Ecto neural progenitor cell (in vitro differentiated cells): ENCODE measurements at regions not wholly inside any gene's neighbourhood (a gene's known extent, or its start where the extent isn't known, plus 50 kb on each side); places are given as distances from the start of the nearest gene placed in this dataset.
A peak's percentile ranks its signal among the peaks of the same experiment; 100 is the strongest.

Experiments used
- DNase-seq: peaks from one replicate; pipeline ENCODE4 v3.0.0-alpha.2; 2018; ENCODE audit warnings: low spot score

- DNase-seq, result no peak
Measured at GRCh38 chr3:62981962-62982361, 106.7 kb upstream of the CADPS start.

GRCh38 chr3:62982795-62983455 lies 107.7 kb upstream of the CADPS start:
- no peak for DNase-seq

GRCh38 chr3:62986061-62986460 lies 110.8 kb upstream of the CADPS start:
- no peak for DNase-seq

GRCh38 chr3:62987721-62988120 lies 112.5 kb upstream of the CADPS start:
- no peak for DNase-seq

GRCh38 chr3:62990704-62991413 lies 115.6 kb upstream of the CADPS start:
- DNase-seq, result no peak

- DNase-seq, result no peak
Measured at GRCh38 chr3:62992520-62992919, 117.3 kb upstream of the CADPS start.

- DNase-seq, result no peak
Measured at GRCh38 chr3:62995119-62995518, 119.9 kb upstream of the CADPS start.

- no peak for DNase-seq
Measured at GRCh38 chr3:62995530-62995929, 120.3 kb upstream of the CADPS start.

- DNase-seq, result no peak
Measured at GRCh38 chr3:62997369-62997768, 122.2 kb upstream of the CADPS start.

GRCh38 chr3:62999158-62999557 lies 123.9 kb upstream of the CADPS start:
- DNase-seq, result no peak

GRCh38 chr3:62999791-63000190 lies 124.6 kb upstream of the CADPS start:
- DNase-seq, result no peak

GRCh38 chr3:63004448-63004847 lies 129.2 kb upstream of the CADPS start:
- DNase-seq, result no peak

GRCh38 chr3:63015614-63016309 lies 140.5 kb upstream of the CADPS start:
- peak; percentile 88 for DNase-seq

GRCh38 chr3:63022114-63022513 lies 146.9 kb upstream of the CADPS start:
- DNase-seq, result no peak

GRCh38 chr3:63026722-63027121 lies 151.5 kb upstream of the CADPS start:
- DNase-seq, result no peak

- DNase-seq, result no peak
Measured at GRCh38 chr3:63029326-63029725, 154.1 kb upstream of the CADPS start.

- no peak for DNase-seq
Measured at GRCh38 chr3:63029921-63030320, 154.7 kb upstream of the CADPS start.

GRCh38 chr3:63030666-63031065 lies 155.4 kb upstream of the CADPS start:
- no peak for DNase-seq

- no peak for DNase-seq
Measured at GRCh38 chr3:63032881-63033280, 157.7 kb upstream of the CADPS start.

- no peak for DNase-seq
Measured at GRCh38 chr3:63034101-63034500, 158.9 kb upstream of the CADPS start.

GRCh38 chr3:63037116-63037515 lies 161.9 kb upstream of the CADPS start:
- no peak for DNase-seq

- DNase-seq, result no peak
Measured at GRCh38 chr3:63042833-63043232, 167.6 kb upstream of the CADPS start.

GRCh38 chr3:63043631-63044030 lies 168.4 kb upstream of the CADPS start:
- no peak for DNase-seq
